ENCODE measurements at regions not wholly inside any gene's neighbourhood (a gene's known extent, or its start where the extent isn't known, plus 50 kb on each side); places are given as distances from the start of the nearest gene placed in this dataset.

GRCh38 chr15:39391230-39391629 is 189.6 kb upstream of the THBS1 start:
- peak; percentile 58 for TF ChIP-seq GATA2 (IDR thresholded peaks at IDR 0.05; ENCODE audit: low read depth, low read length)
- TF ChIP-seq GATA3 (IDR thresholded peaks at IDR 0.05; ENCODE audit: low read depth, low read length): no peak

Measured in SH-SY5Y (cell line).